Keratinocyte (primary cell): ENCODE measurements at regions not wholly inside any gene's neighbourhood (a gene's known extent, or its start where the extent isn't known, plus 50 kb on each side); places are given as distances from the start of the nearest gene placed in this dataset.

ENCODE experiments used
- DNase-seq: peaks from one replicate; pipeline ENCODE4 v3.0.0-alpha.2; 2011; ENCODE audit warnings: low read depth, missing footprints, low spot score
- FAIRE-seq: peaks from 2 replicates; lab custom pipeline; 2011; peaks lifted over from hg19 to GRCh38; lab: Jason Lieb, UNC
- H2AFZ ChIP-seq: 2 replicates; pipeline ENCODE4 v1.6.0; 2012; ENCODE audit warnings: low read length, control low read depth, inconsistent platforms; ENCODE audit not compliant: control insufficient read depth
- H3K27ac ChIP-seq: 2 replicates; pipeline ENCODE4 v1.5.1; 2011; ENCODE audit warnings: low read length; ENCODE audit not compliant: control insufficient read depth, insufficient read depth
- H3K27me3 ChIP-seq: 3 replicates; pipeline ENCODE4 v1.6.0; 2011; ENCODE audit warnings: low read length; ENCODE audit not compliant: control insufficient read depth, insufficient read depth; ENCODE audit errors: extremely low read depth
- H3K36me3 ChIP-seq, 2 experiments: 2 replicates in 1 of 2; 3 replicates in 1 of 2; pipeline ENCODE4 v1.5.1; 2011; ENCODE audit warnings: low read length in 2 of 2, mild to moderate bottlenecking in 1 of 2; ENCODE audit not compliant: control insufficient read depth in 2 of 2, insufficient read depth in 2 of 2; ENCODE audit errors: extremely low read depth in 1 of 2
- H3K4me1 ChIP-seq: 3 replicates; pipeline ENCODE4 v1.5.1; 2011; ENCODE audit warnings: low read length; ENCODE audit not compliant: control insufficient read depth, insufficient read depth; ENCODE audit errors: extremely low read depth
- H3K4me2 ChIP-seq: 3 replicates; pipeline ENCODE4 v1.6.0; 2011; ENCODE audit warnings: low read depth, low read length; ENCODE audit not compliant: control insufficient read depth, insufficient read depth; ENCODE audit errors: extremely low read depth
- H3K4me3 ChIP-seq, 3 experiments: fragments of 200-600 bp in 1 of 3; sonication (generic) in 1 of 3; 2 replicates in 2 of 3; 3 replicates in 1 of 3; pipeline ENCODE4 v1.5.1; 2011 to 2016; ENCODE audit warnings: low read length in 3 of 3, mild to moderate bottlenecking in 3 of 3, control low read depth in 2 of 3, inconsistent platforms in 1 of 3, low read depth in 1 of 3, mixed read lengths in 1 of 3, mixed run types in 1 of 3, moderate library complexity in 1 of 3; ENCODE audit not compliant: control insufficient read depth in 2 of 3, insufficient read depth in 2 of 3; ENCODE audit errors: extremely low read depth in 1 of 3
- H3K79me2 ChIP-seq: 2 replicates; pipeline ENCODE4 v1.6.0; 2012; ENCODE audit warnings: low read length; ENCODE audit not compliant: control insufficient read depth, insufficient read depth
- H3K9ac ChIP-seq: 3 replicates; pipeline ENCODE4 v1.6.0; 2011; ENCODE audit warnings: low read length; ENCODE audit not compliant: control insufficient read depth, insufficient read depth; ENCODE audit errors: extremely low read depth
- H3K9me1 ChIP-seq: 3 replicates; pipeline ENCODE4 v1.6.0; 2011; ENCODE audit warnings: low read length; ENCODE audit not compliant: control insufficient read depth, insufficient read depth; ENCODE audit errors: extremely low read depth
- H3K9me3 ChIP-seq: 2 replicates; pipeline ENCODE4 v1.5.1; 2012; ENCODE audit warnings: low read depth, low read length; ENCODE audit not compliant: control insufficient read depth
- H4K20me1 ChIP-seq: 3 replicates; pipeline ENCODE4 v1.6.0; 2011; ENCODE audit warnings: low read length; ENCODE audit not compliant: control insufficient read depth, insufficient read depth; ENCODE audit errors: extremely low read depth
- EZH2 ChIP-seq: IDR thresholded peaks from one replicate; pipeline ENCODE4 v1.6.1; 2012; ENCODE audit warnings: inconsistent platforms, mild to moderate bottlenecking, low read length, moderate library complexity
- dilution Hi-C: fragments of 300-500 bp; cut with MboI; formaldehyde crosslinking; loops from one replicate; pipeline ENCODE4 v1.7.0; 2020; ENCODE audit warnings: low sequenced_read_pairs; ENCODE audit not compliant: extremely low pct_ligation_motif_present
- TF ChIP-seq, protein P1 (sequence below), 3 experiments: IDR thresholded peaks in 1 of 3; conservative IDR thresholded peaks in 1 of 3; optimal IDR thresholded peaks in 1 of 3; 2 replicates in 2 of 3; 3 replicates in 1 of 3; pipeline versions ENCODE3 to v1.5.1; 2011; ENCODE audit warnings: low read length in 3 of 3, mild to moderate bottlenecking in 3 of 3, moderate library complexity in 2 of 3, control low read depth in 1 of 3, inconsistent platforms in 1 of 3; ENCODE audit not compliant: insufficient read depth in 2 of 3; ENCODE audit errors: extremely low read depth in 1 of 3

DNA sequence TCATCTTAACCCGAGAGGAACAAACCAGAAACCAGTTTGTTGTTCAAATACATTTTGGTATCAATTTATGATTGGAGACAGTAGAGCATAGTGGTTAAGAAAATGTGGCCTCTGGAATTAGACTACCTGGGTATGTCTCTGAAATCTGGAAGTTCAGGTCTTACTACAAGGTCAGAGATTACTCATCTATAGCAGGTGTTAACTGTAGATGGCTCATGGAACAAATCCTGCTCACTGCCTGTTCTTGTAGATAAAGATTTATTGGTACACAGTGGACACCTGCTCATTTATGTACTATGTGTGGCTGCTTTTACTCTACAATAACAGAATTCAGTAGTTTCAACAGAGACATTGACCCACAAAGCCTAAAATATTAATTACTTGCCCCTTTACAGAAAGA lies 413.3 kb downstream of the CNTN6 start:
- dilution Hi-C loops: no loop called here

DNA sequence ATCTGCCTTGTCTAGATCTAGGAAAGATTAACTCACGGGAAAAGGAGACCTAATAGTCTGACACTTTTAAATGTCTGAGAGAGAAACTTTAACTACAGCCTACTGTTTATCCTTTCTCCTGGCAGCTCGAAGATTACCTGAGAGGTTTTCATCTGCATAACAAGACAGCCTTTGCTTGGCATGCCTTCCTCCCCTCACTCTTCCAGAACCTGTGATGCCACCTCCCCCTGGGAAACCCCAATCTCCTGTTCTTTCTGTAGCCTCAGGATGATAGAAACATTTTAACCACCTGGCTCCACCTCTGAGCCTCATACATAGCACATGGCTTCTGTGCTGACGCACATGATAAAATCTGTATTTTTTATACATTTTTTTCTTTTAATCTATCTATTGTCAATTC lies 420.8 kb downstream of the CNTN6 start:
- no peak overlapping the region for H3K4me2 ChIP-seq
- H3K27me3 ChIP-seq: no peaks in the 10 kb centered on the region
- H3K79me2 ChIP-seq: no peaks in the 10 kb centered on the region
- no peak for TF ChIP-seq EZH2
- TF ChIP-seq, protein P1, sequence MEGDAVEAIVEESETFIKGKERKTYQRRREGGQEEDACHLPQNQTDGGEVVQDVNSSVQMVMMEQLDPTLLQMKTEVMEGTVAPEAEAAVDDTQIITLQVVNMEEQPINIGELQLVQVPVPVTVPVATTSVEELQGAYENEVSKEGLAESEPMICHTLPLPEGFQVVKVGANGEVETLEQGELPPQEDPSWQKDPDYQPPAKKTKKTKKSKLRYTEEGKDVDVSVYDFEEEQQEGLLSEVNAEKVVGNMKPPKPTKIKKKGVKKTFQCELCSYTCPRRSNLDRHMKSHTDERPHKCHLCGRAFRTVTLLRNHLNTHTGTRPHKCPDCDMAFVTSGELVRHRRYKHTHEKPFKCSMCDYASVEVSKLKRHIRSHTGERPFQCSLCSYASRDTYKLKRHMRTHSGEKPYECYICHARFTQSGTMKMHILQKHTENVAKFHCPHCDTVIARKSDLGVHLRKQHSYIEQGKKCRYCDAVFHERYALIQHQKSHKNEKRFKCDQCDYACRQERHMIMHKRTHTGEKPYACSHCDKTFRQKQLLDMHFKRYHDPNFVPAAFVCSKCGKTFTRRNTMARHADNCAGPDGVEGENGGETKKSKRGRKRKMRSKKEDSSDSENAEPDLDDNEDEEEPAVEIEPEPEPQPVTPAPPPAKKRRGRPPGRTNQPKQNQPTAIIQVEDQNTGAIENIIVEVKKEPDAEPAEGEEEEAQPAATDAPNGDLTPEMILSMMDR (optimal IDR thresholded peaks at IDR 0.05 in 1 of 3, IDR thresholded peaks at IDR 0.05 in 1 of 3, conservative IDR thresholded peaks at IDR 0.05 in 1 of 3; ENCODE audit: extremely low read depth in 1 of 3, insufficient read depth in 2 of 3, low read length in 3 of 3): no peak
- H3K9ac ChIP-seq: no peak overlapping the region
- H3K4me3 ChIP-seq: no peak overlapping the region
- DNase-seq: no peak
- no peaks in the 10 kb centered on the region for H3K36me3 ChIP-seq
- dilution Hi-C loops: no loop called here
- H3K9me3 ChIP-seq: no peaks in the 10 kb centered on the region
- H4K20me1 ChIP-seq: no peaks in the 10 kb centered on the region
- H3K4me1 ChIP-seq: no peaks in the 10 kb centered on the region
- H3K9me1 ChIP-seq: no peaks in the 10 kb centered on the region
- FAIRE-seq: no peak
- no peak overlapping the region for H2AFZ ChIP-seq
- no peak overlapping the region for H3K27ac ChIP-seq

More for the DNA sequence above, 413.3 kb downstream of the CNTN6 start:
- H3K79me2 ChIP-seq: no peaks in the 10 kb centered on the region
- TF ChIP-seq EZH2: no peak
- TF ChIP-seq, protein P1 (optimal IDR thresholded peaks at IDR 0.05 in 1 of 3, IDR thresholded peaks at IDR 0.05 in 1 of 3, conservative IDR thresholded peaks at IDR 0.05 in 1 of 3; ENCODE audit: extremely low read depth in 1 of 3, insufficient read depth in 2 of 3, low read length in 3 of 3): no peak
- H3K4me3 ChIP-seq: no peak overlapping the region
- H3K4me2 ChIP-seq: no peak overlapping the region
- FAIRE-seq: no peak
- no peaks in the 10 kb centered on the region for H3K9me3 ChIP-seq
- no peaks in the 10 kb centered on the region for H3K4me1 ChIP-seq
- H2AFZ ChIP-seq: no peak overlapping the region
- no peak overlapping the region for H3K9ac ChIP-seq
- H3K36me3 ChIP-seq: no peaks in the 10 kb centered on the region
- no peaks in the 10 kb centered on the region for H3K27me3 ChIP-seq
- DNase-seq: no peak
- H3K27ac ChIP-seq: no peak overlapping the region
- H4K20me1 ChIP-seq: no peaks in the 10 kb centered on the region
- H3K9me1 ChIP-seq: no peaks in the 10 kb centered on the region
